A673 (cell line): ENCODE measurements at regions not wholly inside any gene's neighbourhood (a gene's known extent, or its start where the extent isn't known, plus 50 kb on each side); places are given as distances from the start of the nearest gene placed in this dataset.

Experiments used
- BruUV-seq: library from RNA; stranded (reverse); fragments of 400-500 nt; replicated peaks from 2 replicates; lab custom pipeline; 2021; lab: Mats Ljungman, UMichigan
- CTCF ChIA-PET: fragments of 300-600 bp; sonication (Branson Sonifier 250); formaldehyde crosslinking; loops from one replicate; lab custom pipeline; 2022; ENCODE audit warnings: antibody characterized with exemption; lab: Charles Lee
- POLR2A ChIA-PET: fragments of 300-600 bp; sonication (Branson Sonifier 250); formaldehyde crosslinking; loops from one replicate; lab custom pipeline; 2022; ENCODE audit warnings: antibody characterized with exemption; ENCODE audit not compliant: low non-redundant PET; lab: Charles Lee
- DNase-seq: peaks from one replicate; pipeline ENCODE4 v3.0.0-alpha.2; 2015; ENCODE audit warnings: low spot score
- H3K27ac ChIP-seq: fragments of 200-600 bp; sonication (generic); 2 replicates; pipeline ENCODE4 v1.5.1; 2016; ENCODE audit warnings: mixed run types, low read depth, mild to moderate bottlenecking, mixed read lengths, antibody characterized with exemption, low read length; ENCODE audit not compliant: poor library complexity, severe bottlenecking
- H3K27me3 ChIP-seq: fragments of 200-600 bp; sonication (generic); replicated peaks from 2 replicates; pipeline ENCODE4 v1.6.1; 2017; ENCODE audit warnings: mixed run types, low read depth, mild to moderate bottlenecking, mixed read lengths, antibody characterized with exemption, low read length; ENCODE audit not compliant: insufficient read depth, poor library complexity
- H3K36me3 ChIP-seq: fragments of 200-600 bp; sonication (generic); 2 replicates; pipeline ENCODE4 v1.6.1; 2016; ENCODE audit warnings: mixed run types, mild to moderate bottlenecking, mixed read lengths, antibody characterized with exemption, low read length; ENCODE audit not compliant: insufficient read depth, poor library complexity, severe bottlenecking
- H3K4me1 ChIP-seq: fragments of 200-600 bp; sonication (generic); 2 replicates; pipeline ENCODE4 v1.6.1; 2017; ENCODE audit warnings: mixed run types, mild to moderate bottlenecking, mixed read lengths, antibody characterized with exemption, low read length; ENCODE audit not compliant: insufficient read depth, poor library complexity, severe bottlenecking
- H3K4me3 ChIP-seq: fragments of 200-600 bp; sonication (generic); 2 replicates; pipeline ENCODE4 v1.5.1; 2016; ENCODE audit warnings: low read depth, mixed run types, mild to moderate bottlenecking, mixed read lengths, low read length; ENCODE audit not compliant: poor library complexity, severe bottlenecking
- H3K9me3 ChIP-seq: fragments of 200-600 bp; sonication (generic); 2 replicates; pipeline ENCODE4 v1.6.1; 2016; ENCODE audit warnings: mixed run types, low read depth, mild to moderate bottlenecking, mixed read lengths, antibody characterized with exemption, low read length; ENCODE audit not compliant: poor library complexity, severe bottlenecking
- EZH2 ChIP-seq: fragments of 200-600 bp; sonication (generic); IDR thresholded peaks from 2 replicates; pipeline ENCODE4 v1.6.1; 2017; ENCODE audit warnings: borderline replicate concordance, low read depth, mild to moderate bottlenecking, mixed read lengths, antibody characterized with exemption, low read length; ENCODE audit not compliant: poor library complexity, severe bottlenecking
- intact Hi-C: fragments of 100-400 bp; cut with micrococcal nuclease; formaldehyde crosslinking; loops from one replicate; pipeline ENCODE4 v1.10.0; 2022; ENCODE audit not compliant: unreplicated experiment
- TF ChIP-seq, protein P1 (sequence below): fragments of 300-800, 200-600 bp; sonication (generic); conservative IDR thresholded peaks from 2 replicates; pipeline ENCODE4 v1.5.1; 2017; ENCODE audit warnings: low read depth, mild to moderate bottlenecking, antibody characterized with exemption, low read length, moderate library complexity, mixed read lengths

DNA sequence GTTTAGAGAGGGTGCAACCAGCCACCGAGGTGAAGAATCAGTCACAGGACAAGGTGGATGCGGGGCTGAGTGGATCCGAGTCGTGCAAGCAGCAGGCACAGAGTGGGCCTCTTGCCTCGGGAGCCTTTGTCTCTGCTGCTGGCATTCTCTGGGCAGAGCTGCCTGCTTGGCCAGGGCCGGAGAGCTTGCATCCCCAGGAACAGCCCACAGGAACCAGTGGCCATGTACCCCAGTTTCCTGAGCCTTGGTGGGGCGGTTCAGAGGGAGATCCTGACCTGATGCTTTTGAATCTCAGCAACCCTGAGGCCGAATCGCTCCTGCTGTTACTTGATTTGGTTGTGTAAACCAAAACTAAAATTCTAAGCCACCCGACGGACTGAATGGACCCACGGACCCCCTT is 50.1 kb upstream of the EIF5 start:
- Histone ChIP-seq H3K4me3 (no peak overlapping the region), H3K4me1 (peaks cover 4% of the 10 kb centered on the region), H3K9me3 (no peaks in the 10 kb centered on the region), H3K27ac (no peak overlapping the region), H3K27me3 (no peaks in the 10 kb centered on the region), H3K36me3 (no peaks in the 10 kb centered on the region)
- intact Hi-C loops, result no loop called here
- TF ChIP-seq, protein P1, sequence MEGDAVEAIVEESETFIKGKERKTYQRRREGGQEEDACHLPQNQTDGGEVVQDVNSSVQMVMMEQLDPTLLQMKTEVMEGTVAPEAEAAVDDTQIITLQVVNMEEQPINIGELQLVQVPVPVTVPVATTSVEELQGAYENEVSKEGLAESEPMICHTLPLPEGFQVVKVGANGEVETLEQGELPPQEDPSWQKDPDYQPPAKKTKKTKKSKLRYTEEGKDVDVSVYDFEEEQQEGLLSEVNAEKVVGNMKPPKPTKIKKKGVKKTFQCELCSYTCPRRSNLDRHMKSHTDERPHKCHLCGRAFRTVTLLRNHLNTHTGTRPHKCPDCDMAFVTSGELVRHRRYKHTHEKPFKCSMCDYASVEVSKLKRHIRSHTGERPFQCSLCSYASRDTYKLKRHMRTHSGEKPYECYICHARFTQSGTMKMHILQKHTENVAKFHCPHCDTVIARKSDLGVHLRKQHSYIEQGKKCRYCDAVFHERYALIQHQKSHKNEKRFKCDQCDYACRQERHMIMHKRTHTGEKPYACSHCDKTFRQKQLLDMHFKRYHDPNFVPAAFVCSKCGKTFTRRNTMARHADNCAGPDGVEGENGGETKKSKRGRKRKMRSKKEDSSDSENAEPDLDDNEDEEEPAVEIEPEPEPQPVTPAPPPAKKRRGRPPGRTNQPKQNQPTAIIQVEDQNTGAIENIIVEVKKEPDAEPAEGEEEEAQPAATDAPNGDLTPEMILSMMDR, result no peak
- TF ChIP-seq EZH2, result no peak
- ChIA-PET CTCF (no interaction called here), POLR2A (no interaction called here)
- no TSS peak for BruUV-seq
- DNase-seq, result no peak
